Fibroblast of pulmonary artery (primary cell): ENCODE measurements at regions not wholly inside any gene's neighbourhood (a gene's known extent, or its start where the extent isn't known, plus 50 kb on each side); places are given as distances from the start of the nearest gene placed in this dataset.

Experiments used
- DNase-seq: peaks from one replicate; pipeline ENCODE4 v3.0.0-alpha.2; 2010; ENCODE audit warnings: low read depth
- H3K4me3 ChIP-seq: replicated peaks from 2 replicates; pipeline ENCODE4 v1.5.1; 2011; ENCODE audit warnings: low read depth, mild to moderate bottlenecking, control low read depth, low read length, moderate library complexity
- CTCF ChIP-seq: IDR thresholded peaks from 2 replicates; pipeline ENCODE4 v1.5.1; 2011; ENCODE audit warnings: mild to moderate bottlenecking, control low read depth, low read length, inconsistent platforms; ENCODE audit errors: missing control alignments

GRCh38 chr5:155919725-155920124, 407.2 kb upstream of the SGCD start:
- TF ChIP-seq CTCF = no peak
- H3K4me3 ChIP-seq = no peak overlapping the region
- DNase-seq = no peak

- no peak for TF ChIP-seq CTCF
- no peak overlapping the region for H3K4me3 ChIP-seq
- no peak for DNase-seq
Observed at GRCh38 chr5:155921621-155922020, 405.3 kb upstream of the SGCD start.

- H3K4me3 ChIP-seq = no peak overlapping the region
- no peak for TF ChIP-seq CTCF
- DNase-seq = no peak
Observed at GRCh38 chr5:155923784-155924183, 403.2 kb upstream of the SGCD start.

DNA sequence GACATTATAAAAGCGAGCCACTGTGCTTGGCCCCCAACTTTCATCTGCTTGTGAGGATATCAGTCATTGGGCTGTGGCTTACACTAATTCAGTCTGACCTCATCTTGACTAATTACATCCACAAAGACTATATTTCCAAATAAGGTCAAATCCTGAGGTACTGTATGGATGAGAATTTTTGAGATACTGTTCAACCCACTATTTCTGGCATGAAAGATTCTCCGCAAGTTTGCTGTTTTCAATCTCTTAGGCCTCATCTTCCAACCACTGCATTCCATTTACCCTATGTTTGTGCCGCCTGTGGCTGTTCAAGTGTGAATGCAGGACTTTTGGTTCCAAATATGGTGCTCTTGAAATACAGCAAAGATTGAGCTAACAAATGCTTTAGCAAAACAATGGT, 400.9 kb upstream of the SGCD start:
- H3K4me3 ChIP-seq = no peak overlapping the region
- DNase-seq = no peak
- no peak for TF ChIP-seq CTCF

GRCh38 chr5:155926766-155927165, 400.2 kb upstream of the SGCD start:
- no peak for DNase-seq
- TF ChIP-seq CTCF = no peak

GRCh38 chr5:155929112-155929511, 397.9 kb upstream of the SGCD start:
- no peak for DNase-seq
- no peak overlapping the region for H3K4me3 ChIP-seq
- TF ChIP-seq CTCF = no peak

More at GRCh38 chr5:155926766-155927165, 400.2 kb upstream of the SGCD start:
- H3K4me3 ChIP-seq = no peak overlapping the region

- no peak for DNase-seq
- TF ChIP-seq CTCF = no peak
Observed at GRCh38 chr5:155934964-155935363, 392.0 kb upstream of the SGCD start.

More at GRCh38 chr5:155934964-155935363, 392.0 kb upstream of the SGCD start:
- H3K4me3 ChIP-seq = no peak overlapping the region
